ENCODE measurements at regions not wholly inside any gene's neighbourhood (a gene's known extent, or its start where the extent isn't known, plus 50 kb on each side); places are given as distances from the start of the nearest gene placed in this dataset.

GRCh38 chr4:32519060-32519459 is 1798.9 kb downstream of the PCDH7 start:
- TF ChIP-seq CTCF (IDR thresholded peaks at IDR 0.05) (no peak), RCOR1 (IDR thresholded peaks at IDR 0.05; ENCODE audit: low read depth, low read length) (no peak), MAFK (IDR thresholded peaks at IDR 0.05; ENCODE audit: partially characterized antibody) (no peak), TP53 (CRISPR knock-in tag; IDR thresholded peaks at IDR 0.05) (no peak), POLR2A (IDR thresholded peaks at IDR 0.05; ENCODE audit: low read length) (no peak), JUN (IDR thresholded peaks at IDR 0.05) (no peak), EP300 (IDR thresholded peaks at IDR 0.05) (no peak), SREBF2 (IDR thresholded peaks at IDR 0.05) (no peak), ZSCAN20 (CRISPR knock-in tag; IDR thresholded peaks at IDR 0.05) (no peak)
